ENCODE measurements at regions not wholly inside any gene's neighbourhood (a gene's known extent, or its start where the extent isn't known, plus 50 kb on each side); places are given as distances from the start of the nearest gene placed in this dataset.
"Not testable (repeated sequence)": the region's sequence is repeated elsewhere in the genome, so short reads cannot be mapped to it uniquely, and the experiment has no call there.

GRCh38 chr22:25460682-25461081, 103.8 kb upstream of the GRK3 start:
- TF ChIP-seq EZH2phosphoT487 (IDR thresholded peaks at IDR 0.05; ENCODE audit: insufficient read depth, low read depth); EZH2 (IDR thresholded peaks at IDR 0.05; ENCODE audit: insufficient read depth, poor library complexity, severe bottlenecking): not testable (repeated sequence)

Data from GM23248 (cell line).